Tibial nerve (tissue), 4 donors: ENCODE measurements at regions not wholly inside any gene's neighbourhood (a gene's known extent, or its start where the extent isn't known, plus 50 kb on each side); places are given as distances from the start of the nearest gene placed in this dataset.

ENCODE experiments used
- DNase-seq, 2 donors: peaks; one replicate each; pipeline ENCODE4 v3.0.0-alpha.2; 2019; ENCODE audit warnings: low spot score in 2 of 2
- H3K27ac ChIP-seq, 4 donors: fragments of 200-600 bp; sonication (generic) in 3 of 4; one replicate each; pipeline ENCODE4 v1.5.1; 2017 to 2019; ENCODE audit warnings: mild to moderate bottlenecking in 1 of 4
- H3K27me3 ChIP-seq, 2 donors: fragments of 200-600 bp; sonication (generic) in 1 of 2; one replicate each; pipeline versions ENCODE4 v1.5.1 to v1.6.0; 2017 to 2019
- H3K36me3 ChIP-seq, 3 donors: fragments of 200-600 bp; sonication (generic); one replicate each; pipeline ENCODE4 v1.5.1; 2018 to 2019
- H3K4me1 ChIP-seq, 4 donors: fragments of 200-600 bp; sonication (generic) in 3 of 4; one replicate each; pipeline ENCODE4 v1.5.1; 2017 to 2019
- H3K4me3 ChIP-seq, 4 donors: fragments of 200-600 bp; sonication (generic) in 3 of 4; one replicate each; pipeline ENCODE4 v1.5.1; 2017 to 2019; ENCODE audit warnings: mild to moderate bottlenecking in 1 of 4, moderate library complexity in 1 of 4
- H3K9me3 ChIP-seq, 4 donors: fragments of 200-600 bp; sonication (generic) in 3 of 4; one replicate each; pipeline ENCODE4 v1.5.1; 2017 to 2019
- EP300 ChIP-seq, 2 donors: sonication (generic); formaldehyde crosslinking; IDR thresholded peaks; one replicate each; pipeline ENCODE4 v1.6.1; 2017; ENCODE audit warnings: antibody characterized with exemption in 2 of 2, mild to moderate bottlenecking in 1 of 2
- POLR2A ChIP-seq, 2 donors: fragments of 450-650 bp; IDR thresholded peaks; one replicate each; pipeline ENCODE4 v1.6.1; 2017; ENCODE audit warnings: antibody characterized with exemption in 2 of 2, mild to moderate bottlenecking in 2 of 2, moderate library complexity in 2 of 2
- WGBS, 2 donors: methylation state at CpG; one replicate each; pipeline ENCODE4 v1.1.5; 2018; 5-methylcytosine and 5-hydroxymethylcytosine counted together
- TF ChIP-seq, protein P1 (sequence below), 5 experiments: fragments of 200-600 bp in 3 of 5; fragments of 450-650 bp in 2 of 5; sonication (generic) in 3 of 5; IDR thresholded peaks; one replicate each; pipeline ENCODE4 v1.5.1; 2016 to 2019; ENCODE audit warnings: antibody characterized with exemption in 5 of 5, mild to moderate bottlenecking in 3 of 5, moderate library complexity in 2 of 5

DNA sequence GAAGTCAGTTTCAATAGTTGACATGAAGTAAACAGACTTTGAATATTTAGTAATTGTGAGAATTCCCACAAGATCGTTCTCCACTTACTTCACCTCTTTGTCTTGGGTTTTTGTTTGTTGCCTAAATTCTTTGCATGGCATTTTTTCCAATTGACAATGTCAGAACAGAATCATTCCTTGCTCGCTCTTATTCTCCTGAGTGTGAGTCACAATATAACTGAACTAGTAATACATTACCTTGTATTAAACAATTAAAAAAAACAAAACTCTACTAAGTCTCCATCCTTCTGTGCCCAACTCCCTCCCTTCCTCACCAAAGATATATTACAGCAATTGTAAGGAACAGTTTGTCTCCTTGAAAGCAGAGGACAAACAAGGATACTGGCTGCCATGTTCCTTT is 638.8 kb upstream of the NOVA1 start:
- no peaks in the 10 kb centered on the region for H3K4me1 ChIP-seq
- no peaks in the 10 kb centered on the region for H3K27me3 ChIP-seq
- no peaks in the 10 kb centered on the region for H3K36me3 ChIP-seq
- TF ChIP-seq EP300 (IDR thresholded peaks at IDR 0.05): no peak
- TF ChIP-seq, protein P1, sequence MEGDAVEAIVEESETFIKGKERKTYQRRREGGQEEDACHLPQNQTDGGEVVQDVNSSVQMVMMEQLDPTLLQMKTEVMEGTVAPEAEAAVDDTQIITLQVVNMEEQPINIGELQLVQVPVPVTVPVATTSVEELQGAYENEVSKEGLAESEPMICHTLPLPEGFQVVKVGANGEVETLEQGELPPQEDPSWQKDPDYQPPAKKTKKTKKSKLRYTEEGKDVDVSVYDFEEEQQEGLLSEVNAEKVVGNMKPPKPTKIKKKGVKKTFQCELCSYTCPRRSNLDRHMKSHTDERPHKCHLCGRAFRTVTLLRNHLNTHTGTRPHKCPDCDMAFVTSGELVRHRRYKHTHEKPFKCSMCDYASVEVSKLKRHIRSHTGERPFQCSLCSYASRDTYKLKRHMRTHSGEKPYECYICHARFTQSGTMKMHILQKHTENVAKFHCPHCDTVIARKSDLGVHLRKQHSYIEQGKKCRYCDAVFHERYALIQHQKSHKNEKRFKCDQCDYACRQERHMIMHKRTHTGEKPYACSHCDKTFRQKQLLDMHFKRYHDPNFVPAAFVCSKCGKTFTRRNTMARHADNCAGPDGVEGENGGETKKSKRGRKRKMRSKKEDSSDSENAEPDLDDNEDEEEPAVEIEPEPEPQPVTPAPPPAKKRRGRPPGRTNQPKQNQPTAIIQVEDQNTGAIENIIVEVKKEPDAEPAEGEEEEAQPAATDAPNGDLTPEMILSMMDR (IDR thresholded peaks at IDR 0.05): no peak
- TF ChIP-seq POLR2A (IDR thresholded peaks at IDR 0.05): no peak
- H3K9me3 ChIP-seq: no peaks in the 10 kb centered on the region
- H3K27ac ChIP-seq: no peak overlapping the region
- no peak overlapping the region for H3K4me3 ChIP-seq
- DNase-seq: no peak
- WGBS, 2 donors: 33 to 48% methylated on average over 2 of the region's 2 CpGs

DNA sequence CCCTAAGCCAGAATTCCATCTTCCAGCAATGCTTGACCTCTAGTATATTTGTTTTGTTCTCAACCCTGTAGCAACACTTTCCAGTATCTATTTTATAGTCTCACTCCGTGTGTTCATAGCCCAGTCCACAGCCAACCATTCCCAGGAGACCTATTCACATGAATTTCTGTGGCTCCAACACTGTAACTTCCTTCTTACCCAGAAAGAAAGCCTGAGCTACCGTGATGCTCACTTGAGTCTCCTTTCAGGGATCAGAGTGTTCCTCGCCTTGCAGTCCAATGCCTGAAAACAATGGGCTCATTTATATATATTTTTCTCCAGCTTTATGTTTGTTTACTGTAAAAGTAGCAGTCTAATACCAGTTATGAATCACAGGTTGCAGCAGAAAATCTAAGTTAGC is 645.0 kb upstream of the NOVA1 start:
- no peaks in the 10 kb centered on the region for H3K9me3 ChIP-seq
- no peaks in the 10 kb centered on the region for H3K27me3 ChIP-seq
- no peak overlapping the region for H3K4me3 ChIP-seq
- no peak overlapping the region for H3K27ac ChIP-seq
- H3K36me3 ChIP-seq: no peaks in the 10 kb centered on the region
- H3K4me1 ChIP-seq: no peaks in the 10 kb centered on the region
- DNase-seq: no peak
- no peak for TF ChIP-seq POLR2A (IDR thresholded peaks at IDR 0.05)
- TF ChIP-seq, protein P1 (IDR thresholded peaks at IDR 0.05): no peak
- no peak for TF ChIP-seq EP300 (IDR thresholded peaks at IDR 0.05)
- 25 to 31% methylated on average over 3 of the region's 3 CpGs for WGBS, 2 donors

DNA sequence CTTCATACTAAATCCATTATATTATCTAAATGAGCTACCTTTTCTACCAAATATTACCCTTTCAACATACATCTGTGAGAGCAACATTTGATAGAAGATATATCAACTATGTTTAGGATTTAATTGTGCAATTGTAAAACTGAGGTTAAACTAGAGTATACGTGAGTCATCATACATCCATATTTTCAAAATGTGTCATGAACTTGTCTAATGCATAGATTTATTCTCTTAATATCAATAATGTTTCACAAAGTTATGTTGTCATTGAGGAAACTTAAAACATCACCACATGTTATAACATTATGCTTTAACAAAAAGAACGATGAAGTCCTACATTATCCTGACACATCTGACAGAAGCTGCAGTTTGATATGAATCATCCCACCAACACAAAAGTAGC is 645.5 kb upstream of the NOVA1 start:
- H3K36me3 ChIP-seq: no peaks in the 10 kb centered on the region
- no peaks in the 10 kb centered on the region for H3K4me1 ChIP-seq
- TF ChIP-seq EP300 (IDR thresholded peaks at IDR 0.05) (no peak), POLR2A (IDR thresholded peaks at IDR 0.05) (no peak)
- TF ChIP-seq, protein P1 (IDR thresholded peaks at IDR 0.05): no peak
- 80 to 91% methylated on average over 2 of the region's 2 CpGs for WGBS, 2 donors
- no peaks in the 10 kb centered on the region for H3K9me3 ChIP-seq
- no peaks in the 10 kb centered on the region for H3K27me3 ChIP-seq
- no peak overlapping the region for H3K4me3 ChIP-seq
- no peak overlapping the region for H3K27ac ChIP-seq
- no peak for DNase-seq

DNA sequence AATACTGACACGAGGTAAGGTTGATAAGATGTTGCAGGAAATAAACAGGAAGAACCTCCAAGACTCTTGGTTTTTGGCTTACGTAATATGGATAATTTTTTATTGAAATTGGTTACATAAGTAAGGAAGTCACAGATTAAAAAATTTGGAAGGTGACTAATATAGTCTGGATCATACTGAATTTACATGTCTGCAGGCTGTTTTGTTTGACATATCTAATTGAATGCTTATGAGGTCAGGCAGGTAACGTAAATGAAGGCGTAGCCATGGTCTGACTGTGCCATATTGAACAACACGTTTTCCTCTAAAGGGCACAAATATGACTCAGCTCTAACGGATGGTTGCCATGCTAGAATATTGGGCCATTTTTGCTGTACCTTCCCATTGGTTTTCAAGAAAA is 648.1 kb upstream of the NOVA1 start:
- no peak for DNase-seq
- TF ChIP-seq, protein P1 (IDR thresholded peaks at IDR 0.05): no peak
- no peak for TF ChIP-seq EP300 (IDR thresholded peaks at IDR 0.05)
- TF ChIP-seq POLR2A (IDR thresholded peaks at IDR 0.05): no peak
- 86 to 89% methylated on average over 6 of the region's 6 CpGs for WGBS, 2 donors
- Histone ChIP-seq H3K9me3 (no peaks in the 10 kb centered on the region), H3K4me1 (no peaks in the 10 kb centered on the region), H3K27ac (no peak overlapping the region), H3K36me3 (no peaks in the 10 kb centered on the region), H3K27me3 (no peaks in the 10 kb centered on the region), H3K4me3 (no peak overlapping the region)

DNA sequence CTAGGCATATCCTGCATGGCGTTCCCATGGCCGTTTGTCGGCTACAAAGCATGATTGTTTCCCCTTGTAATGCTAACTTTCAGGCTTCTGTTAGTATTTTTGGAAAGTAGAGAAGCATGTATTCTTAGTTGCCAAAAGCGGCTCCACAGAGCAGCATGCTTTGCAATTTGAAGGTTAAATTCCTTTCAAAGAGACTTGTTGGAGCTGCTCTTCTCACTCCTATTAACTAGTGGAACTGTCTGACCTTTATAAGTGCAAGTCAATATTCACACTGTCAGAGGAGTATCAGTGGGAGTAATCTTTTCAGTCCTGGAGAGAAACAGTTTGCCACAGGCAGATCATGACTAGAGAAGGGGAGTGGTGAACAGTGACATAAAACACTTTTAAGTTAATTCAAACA is 656.1 kb upstream of the NOVA1 start:
- Histone ChIP-seq H3K27ac (no peak overlapping the region), H3K9me3 (no peaks in the 10 kb centered on the region), H3K36me3 (no peaks in the 10 kb centered on the region), H3K4me1 (peaks cover 0 to 9% (median 0%) of the 10 kb centered on the region in 4 donors), H3K4me3 (no peak overlapping the region), H3K27me3 (no peaks in the 10 kb centered on the region)
- no peak for DNase-seq
- TF ChIP-seq EP300 (IDR thresholded peaks at IDR 0.05) (no peak), POLR2A (IDR thresholded peaks at IDR 0.05) (no peak)
- TF ChIP-seq, protein P1 (IDR thresholded peaks at IDR 0.05): no peak
- 15 to 26% methylated on average over 4 of the region's 4 CpGs for WGBS, 2 donors
